ENCODE measurements at regions not wholly inside any gene's neighbourhood (a gene's known extent, or its start where the extent isn't known, plus 50 kb on each side); places are given as distances from the start of the nearest gene placed in this dataset.
A peak's percentile ranks its signal among the peaks of the same experiment; 100 is the strongest.

DNA sequence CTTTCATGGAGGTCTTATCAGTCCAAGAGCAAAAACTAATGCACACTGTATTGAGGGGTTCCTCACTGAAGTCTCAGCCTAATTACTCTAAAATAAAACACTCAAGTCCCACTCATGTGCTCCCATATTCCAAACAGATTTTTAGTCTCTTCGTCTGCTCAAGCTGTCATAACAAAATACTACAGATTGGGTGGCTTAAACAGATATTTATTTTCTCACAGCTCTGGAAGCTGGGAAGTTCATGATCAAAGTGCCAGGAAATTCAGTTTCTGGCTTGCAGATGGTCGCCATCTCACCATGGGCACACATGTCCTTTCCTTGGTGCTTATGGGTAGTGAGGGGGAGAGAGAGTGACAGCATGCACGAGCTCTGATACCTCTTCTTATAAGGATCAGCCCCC lies 147.5 kb downstream of the ANXA2 start:
- CTCF ChIA-PET = no interaction called here
- TF ChIP-seq, protein P1, sequence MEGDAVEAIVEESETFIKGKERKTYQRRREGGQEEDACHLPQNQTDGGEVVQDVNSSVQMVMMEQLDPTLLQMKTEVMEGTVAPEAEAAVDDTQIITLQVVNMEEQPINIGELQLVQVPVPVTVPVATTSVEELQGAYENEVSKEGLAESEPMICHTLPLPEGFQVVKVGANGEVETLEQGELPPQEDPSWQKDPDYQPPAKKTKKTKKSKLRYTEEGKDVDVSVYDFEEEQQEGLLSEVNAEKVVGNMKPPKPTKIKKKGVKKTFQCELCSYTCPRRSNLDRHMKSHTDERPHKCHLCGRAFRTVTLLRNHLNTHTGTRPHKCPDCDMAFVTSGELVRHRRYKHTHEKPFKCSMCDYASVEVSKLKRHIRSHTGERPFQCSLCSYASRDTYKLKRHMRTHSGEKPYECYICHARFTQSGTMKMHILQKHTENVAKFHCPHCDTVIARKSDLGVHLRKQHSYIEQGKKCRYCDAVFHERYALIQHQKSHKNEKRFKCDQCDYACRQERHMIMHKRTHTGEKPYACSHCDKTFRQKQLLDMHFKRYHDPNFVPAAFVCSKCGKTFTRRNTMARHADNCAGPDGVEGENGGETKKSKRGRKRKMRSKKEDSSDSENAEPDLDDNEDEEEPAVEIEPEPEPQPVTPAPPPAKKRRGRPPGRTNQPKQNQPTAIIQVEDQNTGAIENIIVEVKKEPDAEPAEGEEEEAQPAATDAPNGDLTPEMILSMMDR (IDR thresholded peaks at IDR 0.05; ENCODE audit: control extremely low read depth, extremely low read depth, low read depth, missing control alignments) = no peak
- DNase-seq (ENCODE audit: extremely low spot score) = no peak
- POLR2A ChIA-PET = no interaction called here

GRCh38 chr15:60251300-60252070 lies 146.3 kb downstream of the ANXA2 start:
- CTCF ChIA-PET = interaction anchor here (0.8 kb wide), 1 partner anchor 13 kb away, joined by 3 read pairs; no protein-coding TSS in a partner anchor
- no peak for DNase-seq (ENCODE audit: extremely low spot score)
- TF ChIP-seq, protein P1 (IDR thresholded peaks at IDR 0.05; ENCODE audit: control extremely low read depth, extremely low read depth, low read depth, missing control alignments) = no peak
- POLR2A ChIA-PET = interaction anchor here (0.6 kb wide), 1 partner anchor 13 kb away, joined by 3 read pairs; no protein-coding TSS in a partner anchor

DNA sequence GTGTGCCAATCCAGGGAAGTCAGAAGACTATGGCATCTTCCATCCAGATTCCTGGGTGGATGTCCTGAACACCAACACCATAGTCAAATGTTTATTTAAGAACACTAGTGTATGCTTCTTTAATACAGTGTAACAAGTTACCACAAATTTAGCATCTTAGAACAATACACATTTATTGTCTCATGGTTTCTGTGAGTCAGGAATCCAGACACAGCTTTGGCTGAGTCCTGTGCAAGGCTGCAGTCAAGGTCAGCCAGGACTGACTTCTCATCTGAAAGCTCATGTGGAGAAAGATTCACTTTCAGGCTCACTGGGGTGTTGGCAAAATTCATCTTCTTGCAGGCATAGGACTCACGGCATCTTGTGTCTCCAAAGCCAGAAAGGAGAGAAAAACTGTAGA lies 143.4 kb downstream of the ANXA2 start:
- DNase-seq (ENCODE audit: extremely low spot score) = no peak
- POLR2A ChIA-PET = no interaction called here
- TF ChIP-seq, protein P1 (IDR thresholded peaks at IDR 0.05; ENCODE audit: control extremely low read depth, extremely low read depth, low read depth, missing control alignments) = no peak
- CTCF ChIA-PET = no interaction called here

GRCh38 chr15:60255390-60255789 lies 142.4 kb downstream of the ANXA2 start:
- CTCF ChIA-PET = no interaction called here
- DNase-seq (ENCODE audit: extremely low spot score) = peak; percentile 34
- POLR2A ChIA-PET = no interaction called here
- TF ChIP-seq, protein P1 (IDR thresholded peaks at IDR 0.05; ENCODE audit: control extremely low read depth, extremely low read depth, low read depth, missing control alignments) = no peak

DNA sequence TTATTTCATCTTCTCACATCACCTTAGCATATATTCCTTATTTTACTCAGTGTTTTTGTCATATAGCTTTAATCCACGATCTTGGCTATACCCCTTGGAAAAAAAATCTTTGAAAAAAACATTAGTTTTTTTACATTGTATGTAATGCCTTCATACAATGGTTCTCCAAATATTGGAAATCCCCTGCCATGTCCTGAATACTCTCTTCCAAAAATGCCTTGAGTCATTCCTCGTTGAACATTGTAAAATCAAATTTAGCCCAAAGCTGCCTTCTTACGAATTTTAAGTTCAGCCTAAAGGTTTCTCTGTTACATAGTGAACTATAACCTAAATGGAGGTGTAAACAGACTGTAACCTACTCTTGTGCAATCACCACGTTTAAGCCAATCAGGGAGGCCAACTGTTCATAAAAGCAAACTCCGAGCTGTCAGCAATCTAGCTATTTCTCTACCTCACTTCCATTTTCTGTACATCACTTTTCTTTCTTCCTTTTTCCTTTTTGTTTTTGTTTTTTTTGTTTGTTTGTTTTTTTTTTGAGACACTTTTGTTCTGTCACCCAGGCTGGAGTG lies 140.1 kb downstream of the ANXA2 start:
- ChIA-PET CTCF (interaction anchor here (1.3 kb wide), 2 partner anchors 8 to 12 kb away, joined by 3 to 4 read pairs; no protein-coding TSS in a partner anchor), POLR2A (interaction anchor here (0.6 kb wide), 1 partner anchor 578 kb away, joined by 7 read pairs; no protein-coding TSS in a partner anchor)
- no peak for DNase-seq (ENCODE audit: extremely low spot score)
- TF ChIP-seq, protein P1 (IDR thresholded peaks at IDR 0.05; ENCODE audit: control extremely low read depth, extremely low read depth, low read depth, missing control alignments) = no peak

GRCh38 chr15:60259469-60259868 lies 138.3 kb downstream of the ANXA2 start:
- TF ChIP-seq, protein P1 (IDR thresholded peaks at IDR 0.05; ENCODE audit: control extremely low read depth, extremely low read depth, low read depth, missing control alignments) = no peak
- POLR2A ChIA-PET = no interaction called here
- no peak for DNase-seq (ENCODE audit: extremely low spot score)
- CTCF ChIA-PET = interaction anchor here (1.4 to 1.5 kb wide), 2 partner anchors 16 to 67 kb away, joined by 3 read pairs; no protein-coding TSS in a partner anchor
